HL-60 (cell line): ENCODE measurements at regions not wholly inside any gene's neighbourhood (a gene's known extent, or its start where the extent isn't known, plus 50 kb on each side); places are given as distances from the start of the nearest gene placed in this dataset.

Source experiments
- DNase-seq, 2 experiments: peaks; one replicate each; pipeline ENCODE4 v3.0.0-alpha.2; 2010 to 2020; ENCODE audit warnings: low read depth in 1 of 2, low spot score in 1 of 2
- H3K27ac ChIP-seq: fragments of 250-450 bp; sonication (Bioruptor Pico); replicated peaks from 2 replicates; pipeline ENCODE4 v1.5.1; 2020; ENCODE audit warnings: mild to moderate bottlenecking, moderate library complexity
- H3K27me3 ChIP-seq: fragments of 250-450 bp; sonication (Bioruptor Pico); 2 replicates; pipeline ENCODE4 v1.5.1; 2021; ENCODE audit warnings: mild to moderate bottlenecking, moderate library complexity; ENCODE audit not compliant: insufficient read depth, poor library complexity, severe bottlenecking
- H3K4me3 ChIP-seq: replicated peaks from 2 replicates; pipeline ENCODE4 v1.5.1; 2011; ENCODE audit warnings: mild to moderate bottlenecking, control low read depth, low read length; ENCODE audit not compliant: insufficient read depth
- CTCF ChIP-seq: IDR thresholded peaks from one replicate; pipeline ENCODE4 v1.5.1; 2011; ENCODE audit warnings: low read length, control low read depth, inconsistent platforms; ENCODE audit not compliant: insufficient read depth
- GABPA ChIP-seq: IDR thresholded peaks from 2 replicates; pipeline ENCODE4 v1.6.1; 2012; ENCODE audit warnings: low read depth
- POLR2AphosphoS5 ChIP-seq: IDR thresholded peaks from 2 replicates; pipeline ENCODE4 v1.6.1; 2012; ENCODE audit warnings: low read depth
- REST ChIP-seq: IDR thresholded peaks from 2 replicates; pipeline ENCODE4 v1.6.1; 2012; ENCODE audit warnings: low read depth; ENCODE audit not compliant: insufficient replicate concordance
- SPI1 ChIP-seq: IDR thresholded peaks from 2 replicates; pipeline ENCODE4 v1.6.1; 2012; ENCODE audit warnings: low read depth, mild to moderate bottlenecking, borderline replicate concordance

DNA sequence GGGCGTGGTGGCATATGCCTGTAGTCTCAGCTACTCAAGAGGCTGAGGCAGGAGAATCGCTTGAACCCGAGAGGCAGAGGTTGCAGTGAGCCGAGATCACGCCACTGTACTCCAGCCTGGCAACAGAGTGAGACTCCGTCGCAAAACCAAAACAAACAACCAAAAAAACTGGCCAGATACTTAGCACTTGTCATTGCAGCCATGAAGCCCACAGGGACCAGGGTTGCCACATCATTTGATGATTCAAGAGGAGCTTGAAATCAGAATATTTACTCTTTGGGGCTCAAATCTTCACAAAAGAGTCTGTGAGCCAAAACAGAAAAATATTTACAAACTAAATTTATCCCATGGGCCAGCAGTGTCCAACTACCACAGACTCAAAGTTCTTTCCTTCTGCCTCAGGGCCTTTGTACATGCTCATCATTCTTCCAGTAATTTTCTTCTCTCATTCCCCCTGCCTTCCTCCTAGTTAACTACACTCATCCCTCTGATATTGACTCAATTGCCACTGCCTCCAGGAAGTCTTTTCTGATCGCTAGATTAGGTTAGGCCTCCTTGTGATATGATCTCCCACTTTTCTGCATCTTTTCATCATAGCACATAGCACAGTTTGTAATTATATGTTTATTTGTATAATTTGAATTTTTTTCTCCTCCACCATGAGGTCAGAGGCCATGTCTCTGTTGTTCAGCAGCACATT lies 130.8 kb upstream of the PLEKHG7 start:
- no peak for DNase-seq
- TF ChIP-seq CTCF (no peak), REST (no peak), POLR2AphosphoS5 (no peak), GABPA (no peak), SPI1 (no peak)
- no peak overlapping the region for H3K4me3 ChIP-seq
- H3K27me3 ChIP-seq, result no peaks in the 10 kb centered on the region
- H3K27ac ChIP-seq, result no peak overlapping the region

GRCh38 chr12:92571169-92571568 lies 131.6 kb upstream of the PLEKHG7 start:
- no peaks in the 10 kb centered on the region for H3K27me3 ChIP-seq
- no peak overlapping the region for H3K27ac ChIP-seq
- no peak for DNase-seq
- TF ChIP-seq REST (no peak), SPI1 (no peak), POLR2AphosphoS5 (no peak), GABPA (no peak), CTCF (no peak)
- H3K4me3 ChIP-seq, result no peak overlapping the region

DNA sequence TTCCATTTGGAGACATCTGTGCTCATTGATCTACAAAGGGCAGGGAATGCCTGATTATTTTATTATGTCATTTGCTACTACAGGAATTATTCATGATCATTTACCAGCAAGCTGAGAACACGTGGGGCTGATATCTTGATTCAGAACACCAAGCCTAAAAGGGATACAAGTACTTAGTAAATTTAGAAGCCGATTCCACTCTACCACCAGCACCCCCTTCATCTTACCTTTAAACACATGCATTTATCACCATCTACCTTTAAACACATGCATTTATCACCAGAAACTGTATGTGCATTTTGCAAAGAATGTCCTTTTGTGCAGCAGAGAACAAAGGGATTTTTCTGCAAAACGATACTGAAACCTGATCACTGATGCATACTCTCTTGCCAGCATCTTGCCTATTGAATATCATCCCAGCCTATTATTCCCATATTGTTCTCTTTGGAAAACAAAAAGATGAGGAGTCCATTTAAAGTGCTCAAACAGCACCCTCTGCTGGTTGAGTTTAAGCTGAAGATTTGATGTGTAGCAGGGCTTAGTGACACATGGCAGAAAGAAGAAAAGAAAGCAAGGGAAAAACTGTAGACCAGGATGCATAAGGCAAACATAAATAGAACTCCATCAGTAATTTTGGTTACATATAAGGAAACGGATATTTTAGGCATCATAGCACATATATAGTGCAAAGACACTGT lies 132.6 kb upstream of the PLEKHG7 start:
- Histone ChIP-seq H3K27me3 (no peaks in the 10 kb centered on the region), H3K4me3 (no peak overlapping the region), H3K27ac (no peak overlapping the region)
- peak in 1 of 2 experiments; percentile 32 for DNase-seq
- TF ChIP-seq POLR2AphosphoS5 (no peak), GABPA (no peak), CTCF (peak; percentile 31), REST (no peak), SPI1 (no peak)
